Fibroblast of the conjunctiva (primary cell): ENCODE measurements at regions not wholly inside any gene's neighbourhood (a gene's known extent, or its start where the extent isn't known, plus 50 kb on each side); places are given as distances from the start of the nearest gene placed in this dataset.
"Not testable (repeated sequence)": the region's sequence is repeated elsewhere in the genome, so short reads cannot be mapped to it uniquely, and the experiment has no call there.

Experiments
- DNase-seq: peaks from one replicate; pipeline ENCODE4 v3.0.0-alpha.2; 2010; ENCODE audit warnings: low read depth

DNA sequence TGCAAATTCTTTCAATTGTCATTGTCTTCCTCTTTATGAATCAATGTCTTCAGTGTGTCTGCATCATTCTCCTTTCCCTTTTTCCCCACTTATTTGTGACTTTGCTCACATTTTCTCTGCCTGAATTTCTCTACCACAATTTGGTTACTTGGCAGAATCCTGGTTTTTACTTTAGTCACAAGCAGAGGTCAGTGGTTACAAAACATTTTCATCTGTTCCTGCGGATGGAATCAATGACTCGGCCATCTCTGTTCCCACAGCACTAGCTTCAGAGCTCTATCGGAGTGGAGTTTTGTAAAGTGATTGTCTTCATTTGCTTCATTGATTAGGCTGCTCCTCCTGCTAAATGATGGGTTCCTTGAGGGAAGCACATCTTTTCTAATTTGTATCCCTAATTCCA is 501.3 kb upstream of the AADAT start:
- DNase-seq, result no peak

- DNase-seq, result no peak
Measured at GRCh38 chr4:170589597-170590191, 499.9 kb upstream of the AADAT start.

DNA sequence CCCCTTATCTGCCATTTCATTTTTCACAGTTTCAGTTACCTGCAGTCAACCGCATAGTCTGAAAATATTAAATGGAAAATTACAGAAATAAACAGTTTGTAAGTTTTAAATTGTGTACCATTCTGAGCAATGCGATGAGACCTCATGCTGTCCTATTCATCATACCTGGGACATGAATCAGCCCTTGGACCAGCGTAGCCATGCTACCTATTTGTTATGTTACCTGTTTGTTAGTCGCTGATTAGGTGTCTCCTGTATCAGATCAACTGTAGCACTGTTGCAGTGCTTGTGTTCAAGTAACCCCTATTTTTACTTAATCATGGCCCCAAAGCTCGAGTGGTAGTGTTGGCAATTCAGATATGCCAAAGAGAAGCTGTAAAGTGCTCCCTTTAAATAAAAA is 492.2 kb upstream of the AADAT start:
- no peak for DNase-seq

GRCh38 chr4:170581322-170581721 is 491.6 kb upstream of the AADAT start:
- DNase-seq, result no peak

DNA sequence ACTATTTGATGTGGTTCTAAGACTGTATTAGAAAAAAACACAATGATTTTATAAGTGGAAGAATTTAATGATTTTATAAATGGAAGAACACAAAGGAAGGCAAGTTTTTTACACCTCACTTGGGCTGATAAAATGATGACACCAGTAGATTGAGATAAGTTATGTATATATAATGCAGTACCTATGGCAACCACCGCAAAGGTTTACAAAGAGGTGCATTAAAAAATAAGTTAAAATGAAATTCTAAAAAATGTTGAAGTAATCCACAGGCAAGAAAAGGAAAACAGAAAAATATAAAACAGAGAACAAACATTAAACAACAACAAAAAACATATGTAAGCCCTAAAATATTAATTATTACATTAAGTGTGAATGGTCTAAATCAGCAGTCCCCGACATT is 490.9 kb upstream of the AADAT start:
- DNase-seq, result no peak

- DNase-seq, result no peak
Measured at GRCh38 chr4:170538821-170539473, 449.2 kb upstream of the AADAT start.

DNA sequence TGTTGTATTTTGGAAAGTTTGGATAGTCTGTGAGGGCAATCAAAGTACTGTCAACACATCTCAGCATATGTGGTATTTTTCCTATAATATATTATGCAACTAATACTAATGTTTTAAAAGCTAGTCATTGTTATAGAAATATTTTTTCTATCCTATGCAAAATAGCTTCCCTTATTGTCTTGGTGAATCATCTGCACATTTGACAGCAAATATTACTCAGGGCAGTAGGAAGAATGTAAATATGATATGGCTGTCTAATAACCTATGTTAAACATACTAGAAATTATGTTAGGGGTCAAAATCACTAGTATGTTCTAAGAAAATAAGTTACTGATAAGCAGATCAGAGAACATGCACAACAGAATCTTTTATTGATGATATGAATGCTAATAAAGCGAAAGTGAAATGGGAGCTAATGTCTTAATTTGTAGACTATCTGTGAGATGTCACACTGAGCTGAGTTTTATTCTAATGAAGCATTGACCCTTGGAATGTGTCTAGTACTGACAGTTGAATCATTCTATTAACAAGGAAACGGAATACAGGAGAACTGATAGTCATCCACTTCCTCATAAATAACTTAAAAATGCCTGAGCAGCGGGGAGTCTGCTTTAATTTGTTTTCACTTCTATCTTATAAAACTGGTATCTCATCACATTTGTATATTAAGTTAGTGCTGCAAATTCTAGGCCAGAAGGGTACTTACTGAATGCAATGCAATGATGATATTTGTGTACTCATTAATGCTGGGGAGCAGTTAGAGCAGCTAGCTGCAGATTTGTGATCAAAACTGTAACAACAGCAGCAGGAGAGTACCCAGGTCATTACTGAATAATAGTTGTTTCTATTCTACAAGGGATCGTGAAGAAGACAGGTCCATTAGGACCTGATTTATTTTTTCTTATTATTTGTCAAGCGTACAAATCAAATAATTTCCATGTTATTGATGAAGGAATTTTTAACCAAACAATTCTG is 440.3 kb upstream of the AADAT start:
- DNase-seq, result no peak

- DNase-seq, result no peak
Measured at GRCh38 chr4:170526471-170526870, 436.7 kb upstream of the AADAT start.

GRCh38 chr4:170522427-170522970 is 432.7 kb upstream of the AADAT start:
- DNase-seq, result no peak

GRCh38 chr4:170497689-170498088 is 407.9 kb upstream of the AADAT start:
- no peak for DNase-seq

GRCh38 chr4:170497112-170497511 is 407.4 kb upstream of the AADAT start:
- DNase-seq, result no peak

DNA sequence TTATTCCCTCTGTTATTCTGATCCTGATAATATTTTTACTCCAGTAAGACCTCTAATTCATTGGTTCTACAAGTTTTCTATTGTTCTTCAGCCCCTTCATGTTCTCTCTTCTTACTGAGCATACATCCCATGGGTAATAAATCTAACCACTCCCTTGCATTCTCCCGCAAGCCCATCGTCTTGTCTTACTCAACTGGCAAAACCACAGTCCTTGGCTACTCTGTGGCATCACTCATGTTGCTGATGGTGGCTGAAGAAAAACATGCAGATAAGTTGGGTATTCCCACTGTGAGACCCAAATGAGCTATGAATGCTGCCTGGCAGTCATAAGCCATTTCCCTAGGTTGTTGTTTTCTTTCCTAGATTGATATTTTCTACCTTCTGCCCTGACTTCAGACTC is 402.2 kb upstream of the AADAT start:
- no peak for DNase-seq

GRCh38 chr4:170476351-170476750 is 386.6 kb upstream of the AADAT start:
- no peak for DNase-seq

GRCh38 chr4:170465429-170465828 is 375.7 kb upstream of the AADAT start:
- no peak for DNase-seq

DNA sequence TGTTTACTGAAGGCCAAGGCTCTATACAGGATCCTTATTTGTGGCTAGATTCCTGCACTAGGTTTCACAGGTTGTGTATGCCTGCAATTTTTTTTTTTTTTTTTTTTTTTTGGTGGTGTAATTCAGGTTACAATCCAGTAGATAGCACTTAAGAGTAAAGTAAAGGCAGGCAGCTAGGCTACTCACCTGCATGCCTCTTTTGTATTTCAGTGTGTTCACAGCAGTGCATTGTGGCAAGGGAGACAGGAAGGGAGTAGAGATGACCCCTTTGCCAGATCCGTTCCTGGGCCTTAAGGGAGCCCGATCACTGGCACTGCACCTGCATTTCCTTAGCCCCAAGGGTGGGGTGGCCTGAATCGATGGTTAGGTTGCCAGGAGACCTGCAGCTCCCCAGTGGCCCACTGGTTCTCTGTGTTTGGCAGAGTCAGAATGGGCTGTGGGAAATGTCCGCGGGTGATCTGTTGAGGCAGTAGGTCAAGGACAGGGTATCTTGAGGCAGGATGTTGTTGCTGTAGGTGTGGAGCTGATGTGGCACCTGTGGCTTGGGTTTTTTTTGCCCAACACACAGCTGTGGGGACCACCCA is 374.9 kb upstream of the AADAT start:
- no peak for DNase-seq

GRCh38 chr4:170446782-170447181 is 357.0 kb upstream of the AADAT start:
- no peak for DNase-seq

GRCh38 chr4:170441146-170441545 is 351.4 kb upstream of the AADAT start:
- DNase-seq, result not testable (repeated sequence)

- DNase-seq, result no peak
Measured at GRCh38 chr4:170428929-170429328, 339.2 kb upstream of the AADAT start.

GRCh38 chr4:170425521-170426143 is 335.9 kb upstream of the AADAT start:
- no peak for DNase-seq

GRCh38 chr4:170425040-170425439 is 335.3 kb upstream of the AADAT start:
- DNase-seq, result no peak

DNA sequence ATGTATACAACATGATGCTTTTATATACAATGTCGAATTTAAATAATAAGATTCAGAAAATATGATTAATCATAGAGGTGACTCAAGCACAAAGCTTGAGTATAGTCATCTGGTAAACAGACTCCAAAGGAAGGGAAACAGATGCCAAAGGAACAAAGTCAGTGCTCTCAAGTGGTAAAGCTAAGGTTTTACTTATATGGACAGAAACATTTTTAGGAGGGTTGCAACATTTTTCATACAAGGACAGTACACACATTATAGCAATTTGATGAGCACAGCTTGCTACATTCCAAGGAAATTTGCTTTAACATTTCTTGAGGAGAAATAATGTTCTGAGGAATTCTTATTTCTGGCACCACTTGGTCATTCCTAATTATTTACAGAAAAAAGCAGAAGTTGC is 333.4 kb upstream of the AADAT start:
- DNase-seq, result peak; percentile 78

- DNase-seq, result peak; percentile 68
Measured at GRCh38 chr4:170420255-170420693, 330.5 kb upstream of the AADAT start.
